Gastrocnemius medialis (tissue), 4 donors: ENCODE measurements at regions not wholly inside any gene's neighbourhood (a gene's known extent, or its start where the extent isn't known, plus 50 kb on each side); places are given as distances from the start of the nearest gene placed in this dataset.

Experiments
- ATAC-seq, 2 donors: fragments of 150-250 bp; one replicate each; pipeline ENCODE4 v1.9.1; 2016
- DNase-seq, 2 donors: peaks; one replicate each; pipeline ENCODE4 v3.0.0-alpha.2; 2019
- H3K27ac ChIP-seq, 4 donors: fragments of 200-600 bp; sonication (generic); 1 replicate in 1 of 4; 2 replicates in 3 of 4; pipeline ENCODE4 v1.5.1; 2016 to 2018; ENCODE audit warnings: mild to moderate bottlenecking in 2 of 4, moderate library complexity in 1 of 4
- H3K27me3 ChIP-seq, 3 donors: fragments of 200-600 bp; sonication (generic) in 2 of 3; 1 replicate in 1 of 3; 2 replicates in 2 of 3; pipeline versions ENCODE4 v1.5.1 to v1.6.0; 2016 to 2019; ENCODE audit warnings: mild to moderate bottlenecking in 1 of 3, moderate library complexity in 1 of 3
- H3K36me3 ChIP-seq, 2 donors: fragments of 200-600 bp; sonication (generic) in 1 of 2; one replicate each; pipeline ENCODE4 v1.5.1; 2017 to 2018
- H3K4me1 ChIP-seq, 2 donors: fragments of 200-600 bp; sonication (generic) in 1 of 2; one replicate each; pipeline ENCODE4 v1.5.1; 2016 to 2017; ENCODE audit warnings: mild to moderate bottlenecking in 2 of 2
- H3K4me3 ChIP-seq, 4 donors: fragments of 200-600 bp; sonication (generic) in 3 of 4; 1 replicate in 1 of 4; 2 replicates in 3 of 4; pipeline ENCODE4 v1.5.1; 2016 to 2019; ENCODE audit warnings: mild to moderate bottlenecking in 2 of 4
- H3K9me3 ChIP-seq, 3 donors: fragments of 200-600 bp; sonication (generic) in 2 of 3; 1 replicate in 1 of 3; 2 replicates in 2 of 3; pipeline ENCODE4 v1.5.1; 2016 to 2019
- CTCF ChIP-seq, 5 experiments: fragments of 450-650 bp in 3 of 5; fragments of 200-600 bp in 2 of 5; sonication (generic) in 2 of 5; IDR thresholded peaks in 4 of 5; conservative IDR thresholded peaks in 1 of 5; 1 replicate in 4 of 5; 2 replicates in 1 of 5; pipeline ENCODE4 v1.5.1; 2016 to 2019; ENCODE audit warnings: antibody characterized with exemption in 5 of 5, mild to moderate bottlenecking in 3 of 5, moderate library complexity in 3 of 5
- POLR2A ChIP-seq, 2 donors: fragments of 450-650 bp; IDR thresholded peaks; one replicate each; pipeline ENCODE4 v1.6.1; 2017; ENCODE audit warnings: antibody characterized with exemption in 2 of 2, mild to moderate bottlenecking in 2 of 2, moderate library complexity in 2 of 2
- in situ Hi-C, 4 donors: fragments of 200-750 bp; cut with MboI; loops; one replicate each; pipeline versions ENCODE4 v1.15.0 to v1.8.0; 2017; ENCODE audit warnings: low sequenced_read_pairs in 4 of 4
- intact Hi-C: fragments of 100-400 bp; cut with DNase I; formaldehyde crosslinking; loops from one replicate; pipeline ENCODE4 v1.15.1; 2023; ENCODE audit warnings: low total_unique reads

DNA sequence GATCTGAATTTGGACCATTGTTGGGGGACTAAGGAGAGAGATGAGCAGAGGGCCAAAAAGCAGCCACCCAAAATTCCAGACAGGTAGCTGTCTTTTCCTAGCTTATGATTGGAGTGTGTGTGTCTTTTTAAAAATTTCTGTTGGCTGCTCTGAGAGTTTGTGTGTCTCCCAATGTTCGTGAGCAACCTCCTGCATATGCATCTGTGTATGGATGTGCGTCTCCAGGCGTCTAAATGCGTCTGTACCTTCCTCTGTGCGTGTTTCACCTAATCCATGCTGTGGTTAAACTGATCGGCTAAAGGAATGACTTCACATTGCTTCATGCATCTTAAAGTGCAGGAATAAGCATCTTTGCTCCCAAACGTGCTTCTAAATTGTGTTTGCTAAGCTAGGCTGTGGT is 65.5 kb upstream of the LAS1L start:
- Histone ChIP-seq H3K36me3 (no peaks in the 10 kb centered on the region), H3K4me1 (peaks cover 13 to 20% of the 10 kb centered on the region in 2 donors), H3K27me3 (no peaks in the 10 kb centered on the region), H3K4me3 (no peak overlapping the region), H3K9me3 (no peaks in the 10 kb centered on the region), H3K27ac (peak overlapping the region in 3 of 4 donors; percentile 78 to 84 (median 80))
- TF ChIP-seq POLR2A (IDR thresholded peaks at IDR 0.05) = no peak
- TF ChIP-seq CTCF (IDR thresholded peaks at IDR 0.05 in 4 of 5, conservative IDR thresholded peaks at IDR 0.05 in 1 of 5) = no peak
- ATAC-seq (no peak), DNase-seq (no peak)
- intact Hi-C loops (no loop called here), in situ Hi-C loops (loop anchor here in 1 of 4 donors (10.0 kb wide), 1 partner anchor 105 kb away; no protein-coding TSS in a partner anchor)

DNA sequence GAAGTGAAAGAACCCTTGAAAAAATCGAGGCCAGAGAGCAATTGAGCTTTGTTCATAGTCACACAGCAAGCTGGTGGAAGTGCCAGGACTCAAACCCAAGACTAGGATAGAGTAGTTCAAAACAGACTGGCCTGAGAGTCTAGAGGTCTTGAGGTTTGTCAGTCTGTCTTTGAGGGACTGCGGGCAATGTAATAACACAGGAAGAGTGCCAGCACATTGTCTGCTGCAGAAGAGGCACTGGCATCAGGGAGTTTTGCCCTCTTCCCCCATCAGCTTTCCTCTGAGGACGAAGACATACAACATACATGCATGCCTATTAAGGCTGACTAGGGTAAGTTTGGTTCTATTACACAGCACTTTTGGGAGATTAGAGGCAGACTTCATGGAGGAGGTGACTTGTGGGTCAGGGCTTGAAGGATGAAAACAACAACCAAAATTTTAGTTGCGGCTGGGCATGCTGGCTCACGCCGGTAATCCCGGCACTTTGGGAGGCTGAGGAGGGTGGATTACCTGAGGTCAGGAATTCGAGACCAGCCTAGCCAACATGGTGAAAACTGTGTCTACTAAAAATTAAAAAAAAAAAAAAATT is 64.1 kb upstream of the LAS1L start:
- Histone ChIP-seq H3K4me3 (no peak overlapping the region), H3K9me3 (no peaks in the 10 kb centered on the region), H3K4me1 (peaks cover 13 to 20% of the 10 kb centered on the region in 2 donors), H3K36me3 (no peaks in the 10 kb centered on the region), H3K27ac (no peak overlapping the region), H3K27me3 (no peaks in the 10 kb centered on the region)
- DNase-seq (no peak), ATAC-seq (no peak)
- intact Hi-C loops (loop anchor here (5.0 kb wide), 1 partner anchor 109 kb away; no protein-coding TSS in a partner anchor), in situ Hi-C loops (loop anchor here (10.0 to 25.0 kb wide), 5 partner anchors 56 to 1139 kb away; no protein-coding TSS in a partner anchor)
- TF ChIP-seq CTCF (IDR thresholded peaks at IDR 0.05 in 4 of 5, conservative IDR thresholded peaks at IDR 0.05 in 1 of 5) (no peak), POLR2A (IDR thresholded peaks at IDR 0.05) (no peak)

- H3K4me1 ChIP-seq = peaks cover 6 to 13% of the 10 kb centered on the region in 2 donors
- peak; percentile 28 to 56 for ATAC-seq
- TF ChIP-seq POLR2A (IDR thresholded peaks at IDR 0.05) (no peak), CTCF (IDR thresholded peaks at IDR 0.05 in 4 of 5, conservative IDR thresholded peaks at IDR 0.05 in 1 of 5) (no peak)
- no peaks in the 10 kb centered on the region for H3K27me3 ChIP-seq
- no peak overlapping the region for H3K4me3 ChIP-seq
- DNase-seq = peak; percentile 2 to 13
- in situ Hi-C loops = loop anchor here (10.0 to 25.0 kb wide), 5 partner anchors 58 to 1141 kb away; no protein-coding TSS in a partner anchor
- intact Hi-C loops = loop anchor here (5.0 kb wide), 1 partner anchor 111 kb away; no protein-coding TSS in a partner anchor
- H3K9me3 ChIP-seq = no peaks in the 10 kb centered on the region
- no peaks in the 10 kb centered on the region for H3K36me3 ChIP-seq
- H3K27ac ChIP-seq = peak overlapping the region; percentile 63 to 77 (median 68)
Observed at GRCh38 chrX:65596270-65597034, 61.9 kb upstream of the LAS1L start.

- peak; percentile 64 to 84 for DNase-seq
- in situ Hi-C loops = loop anchor here (10.0 to 25.0 kb wide), 5 partner anchors 59 to 1142 kb away; no protein-coding TSS in a partner anchor
- peak overlapping the region; percentile 63 to 77 (median 68) for H3K27ac ChIP-seq
Observed at GRCh38 chrX:65595460-65595876, 60.9 kb upstream of the LAS1L start.

More at GRCh38 chrX:65595460-65595876, 60.9 kb upstream of the LAS1L start:
- peaks cover 6 to 7% of the 10 kb centered on the region in 2 donors for H3K4me1 ChIP-seq
- no peak for TF ChIP-seq POLR2A (IDR thresholded peaks at IDR 0.05)
- TF ChIP-seq CTCF (IDR thresholded peaks at IDR 0.05 in 4 of 5, conservative IDR thresholded peaks at IDR 0.05 in 1 of 5) = peak; percentile 90 to 96 (median 92)
- no peaks in the 10 kb centered on the region for H3K9me3 ChIP-seq
- H3K4me3 ChIP-seq = no peak overlapping the region
- peak; percentile 93 to 95 for ATAC-seq
- H3K27me3 ChIP-seq = no peaks in the 10 kb centered on the region
- intact Hi-C loops = loop anchor here (1.0 to 5.0 kb wide), 3 partner anchors 73 to 391 kb away; no protein-coding TSS in a partner anchor
- H3K36me3 ChIP-seq = no peaks in the 10 kb centered on the region
